Pons (tissue), 1 donor: ENCODE measurements at regions not wholly inside any gene's neighbourhood (a gene's known extent, or its start where the extent isn't known, plus 50 kb on each side); places are given as distances from the start of the nearest gene placed in this dataset.
"Not testable (repeated sequence)": the region's sequence is repeated elsewhere in the genome, so short reads cannot be mapped to it uniquely, and the experiment has no call there.

ENCODE experiments used
- DNase-seq: peaks from one replicate; pipeline ENCODE4 v3.0.0-alpha.2; 2016; ENCODE audit warnings: low spot score

GRCh38 chr5:99010294-99010693 is 81.5 kb upstream of the CHD1 start:
- no peak for DNase-seq

DNA sequence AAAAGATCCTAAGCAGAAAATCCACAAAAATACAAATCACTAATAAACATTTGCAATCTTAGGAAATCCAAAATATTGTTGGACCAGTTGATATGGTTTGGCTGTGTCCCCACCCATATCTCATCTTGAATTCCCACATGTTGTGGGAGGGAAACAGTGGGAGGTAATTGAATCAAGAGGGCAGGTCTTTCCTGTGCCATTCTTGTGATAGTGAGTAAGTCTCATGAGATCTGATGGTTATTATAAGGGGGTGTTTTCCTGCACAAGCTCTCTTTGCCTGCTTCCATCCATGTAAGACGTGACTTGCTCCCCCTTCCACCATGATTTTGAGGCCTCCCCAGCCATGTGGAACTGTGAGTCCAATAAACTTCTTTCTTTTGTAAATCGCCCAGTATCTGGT is 79.2 kb upstream of the CHD1 start:
- not testable (repeated sequence) for DNase-seq

- no peak for DNase-seq
Observed at GRCh38 chr5:99005506-99005905, 76.7 kb upstream of the CHD1 start.

GRCh38 chr5:99004960-99005359 is 76.2 kb upstream of the CHD1 start:
- DNase-seq, result no peak

GRCh38 chr5:99000876-99001275 is 72.1 kb upstream of the CHD1 start:
- DNase-seq, result no peak

GRCh38 chr5:99000221-99000620 is 71.4 kb upstream of the CHD1 start:
- DNase-seq, result no peak

DNA sequence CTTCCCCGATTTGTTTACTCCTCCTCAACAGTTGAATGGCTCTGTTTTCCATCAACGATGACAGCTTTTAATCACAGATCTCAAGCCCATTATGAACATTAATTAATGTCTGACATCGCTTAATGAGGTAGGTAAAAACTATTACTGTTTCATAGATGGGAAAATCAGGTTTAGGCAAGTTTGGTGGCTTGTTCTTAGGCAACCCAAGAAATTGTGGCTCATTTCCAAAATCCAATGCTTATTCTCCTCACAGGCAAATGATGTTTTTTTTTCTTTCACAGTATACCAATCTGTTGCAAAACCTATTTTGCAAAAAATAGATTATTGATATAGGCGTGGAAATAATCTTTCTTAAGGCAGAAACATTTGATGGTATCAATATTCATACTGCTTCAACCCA is 70.8 kb upstream of the CHD1 start:
- DNase-seq, result no peak

DNA sequence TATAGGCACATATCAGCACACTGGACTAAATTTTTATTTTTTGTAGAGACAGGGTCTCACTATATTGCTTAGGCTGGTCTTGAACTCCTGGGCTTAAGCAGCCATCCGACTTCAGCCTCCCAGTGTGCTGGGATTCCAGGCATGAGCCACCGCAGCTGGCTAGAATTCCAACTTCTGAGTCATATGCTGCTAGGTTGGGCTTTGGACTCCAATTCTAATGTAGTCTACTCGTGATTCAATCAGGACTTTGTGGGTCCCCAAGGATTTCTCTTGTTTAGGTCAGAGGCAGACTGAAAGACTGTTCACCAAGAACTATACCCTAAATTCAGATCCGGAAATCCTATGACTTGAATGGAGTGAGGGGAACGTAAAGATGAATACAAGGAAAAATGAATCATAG is 68.2 kb upstream of the CHD1 start:
- DNase-seq, result no peak

GRCh38 chr5:98994611-98995010 is 65.8 kb upstream of the CHD1 start:
- DNase-seq, result no peak

GRCh38 chr5:98993512-98993911 is 64.7 kb upstream of the CHD1 start:
- DNase-seq, result no peak

DNA sequence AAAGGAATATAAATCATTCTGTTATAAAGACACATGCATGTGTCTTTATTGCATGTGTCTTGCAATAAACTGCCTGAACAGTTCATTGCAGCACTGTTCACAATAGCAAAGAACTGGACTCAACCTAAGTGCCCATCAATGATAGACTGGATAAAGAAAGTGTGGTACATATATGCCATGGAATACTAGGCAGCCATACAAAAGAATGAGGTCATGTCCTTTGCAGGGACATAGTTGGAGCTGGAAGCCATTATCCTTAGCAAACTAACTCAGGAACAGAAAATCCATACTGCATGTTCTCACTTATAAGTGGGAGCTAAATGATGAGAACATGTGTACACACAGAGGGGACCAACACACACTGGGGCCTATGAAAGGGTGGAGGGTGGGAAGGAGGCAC is 63.7 kb upstream of the CHD1 start:
- no peak for DNase-seq

- peak; percentile 67 for DNase-seq
Observed at GRCh38 chr5:98989727-98990126, 60.9 kb upstream of the CHD1 start.

GRCh38 chr5:98986587-98986986 is 57.8 kb upstream of the CHD1 start:
- DNase-seq, result no peak

DNA sequence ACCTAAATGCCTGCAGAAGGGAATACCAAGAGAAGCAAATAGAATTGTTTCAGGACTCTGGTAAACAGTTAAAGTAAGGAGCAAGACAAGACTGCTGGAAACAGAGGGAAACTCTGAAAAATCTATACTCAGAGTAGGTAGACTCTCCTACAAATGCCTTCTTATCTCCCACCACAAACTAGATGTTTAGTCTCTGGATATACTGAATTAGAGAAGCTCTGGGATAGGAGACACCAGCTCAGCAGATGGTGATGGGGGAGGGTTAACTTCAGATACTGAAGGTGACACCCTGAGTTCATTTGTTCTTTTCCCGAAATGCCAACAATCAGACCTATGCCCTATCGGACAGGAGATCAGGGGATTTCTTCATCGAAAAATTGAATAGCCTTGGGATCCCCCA is 54.1 kb upstream of the CHD1 start:
- DNase-seq, result no peak
